ENCODE measurements at regions not wholly inside any gene's neighbourhood (a gene's known extent, or its start where the extent isn't known, plus 50 kb on each side); places are given as distances from the start of the nearest gene placed in this dataset.
"Not testable (repeated sequence)": the region's sequence is repeated elsewhere in the genome, so short reads cannot be mapped to it uniquely, and the experiment has no call there.

GRCh38 chr2:89129440-89129839 lies 438.0 kb downstream of the RPIA start:
- DNase-seq; H3K9me3 Mint-ChIP-seq (ENCODE audit: low read depth); H3K36me3 Mint-ChIP-seq (ENCODE audit: low read depth); H3K4me3 Mint-ChIP-seq; H3K27me3 Mint-ChIP-seq; ATAC-seq; H3K4me1 Mint-ChIP-seq; POLR2A ChIA-PET; H3K27ac Mint-ChIP-seq; intact Hi-C loops (cut with DNase I, micrococcal nuclease); CTCF ChIA-PET: not testable (repeated sequence)

GRCh38 chr2:89130665-89131308 lies 439.3 kb downstream of the RPIA start:
- POLR2A ChIA-PET; H3K36me3 Mint-ChIP-seq (ENCODE audit: low read depth); CTCF ChIA-PET; ATAC-seq; H3K4me1 Mint-ChIP-seq; H3K9me3 Mint-ChIP-seq (ENCODE audit: low read depth); H3K27me3 Mint-ChIP-seq; intact Hi-C loops (cut with DNase I, micrococcal nuclease); H3K4me3 Mint-ChIP-seq; DNase-seq; H3K27ac Mint-ChIP-seq: not testable (repeated sequence)

GRCh38 chr2:89142959-89143358 lies 451.5 kb downstream of the RPIA start:
- H3K4me3 Mint-ChIP-seq; DNase-seq; POLR2A ChIA-PET; H3K9me3 Mint-ChIP-seq (ENCODE audit: low read depth); H3K4me1 Mint-ChIP-seq; H3K36me3 Mint-ChIP-seq (ENCODE audit: low read depth); intact Hi-C loops (cut with DNase I, micrococcal nuclease); H3K27me3 Mint-ChIP-seq; H3K27ac Mint-ChIP-seq; ATAC-seq; CTCF ChIA-PET: not testable (repeated sequence)

- CTCF ChIA-PET: not testable (repeated sequence)
Measured at GRCh38 chr2:89145342-89145741, 453.9 kb downstream of the RPIA start.

GRCh38 chr2:89148256-89148655 lies 456.8 kb downstream of the RPIA start:
- POLR2A ChIA-PET; DNase-seq; H3K9me3 Mint-ChIP-seq (ENCODE audit: low read depth); ATAC-seq; H3K27me3 Mint-ChIP-seq; H3K4me1 Mint-ChIP-seq; H3K36me3 Mint-ChIP-seq (ENCODE audit: low read depth); intact Hi-C loops (cut with DNase I, micrococcal nuclease); H3K27ac Mint-ChIP-seq; CTCF ChIA-PET; H3K4me3 Mint-ChIP-seq: not testable (repeated sequence)

More at GRCh38 chr2:89145342-89145741, 453.9 kb downstream of the RPIA start:
- DNase-seq; POLR2A ChIA-PET; H3K36me3 Mint-ChIP-seq (ENCODE audit: low read depth); H3K27ac Mint-ChIP-seq; ATAC-seq; H3K9me3 Mint-ChIP-seq (ENCODE audit: low read depth); H3K27me3 Mint-ChIP-seq; intact Hi-C loops (cut with DNase I, micrococcal nuclease); H3K4me1 Mint-ChIP-seq; H3K4me3 Mint-ChIP-seq: not testable (repeated sequence)

GRCh38 chr2:89151699-89152098 lies 460.2 kb downstream of the RPIA start:
- H3K36me3 Mint-ChIP-seq (ENCODE audit: low read depth); CTCF ChIA-PET; H3K27me3 Mint-ChIP-seq; H3K4me1 Mint-ChIP-seq; DNase-seq; H3K9me3 Mint-ChIP-seq (ENCODE audit: low read depth); H3K27ac Mint-ChIP-seq; H3K4me3 Mint-ChIP-seq; POLR2A ChIA-PET; ATAC-seq: not testable (repeated sequence)
- intact Hi-C loops (cut with DNase I, micrococcal nuclease): loop anchor here in 1 of 2 experiments (10.0 kb wide), 1 partner anchor 277 kb away; no protein-coding TSS in a partner anchor

GRCh38 chr2:89152501-89152900 lies 461.0 kb downstream of the RPIA start:
- POLR2A ChIA-PET; H3K4me1 Mint-ChIP-seq; H3K27me3 Mint-ChIP-seq; DNase-seq; H3K27ac Mint-ChIP-seq; H3K9me3 Mint-ChIP-seq (ENCODE audit: low read depth); H3K4me3 Mint-ChIP-seq; H3K36me3 Mint-ChIP-seq (ENCODE audit: low read depth); CTCF ChIA-PET; ATAC-seq: not testable (repeated sequence)
- intact Hi-C loops (cut with DNase I, micrococcal nuclease): loop anchor here in 1 of 2 experiments (10.0 kb wide), 1 partner anchor 278 kb away; no protein-coding TSS in a partner anchor

- POLR2A ChIA-PET; H3K4me1 Mint-ChIP-seq; DNase-seq; H3K9me3 Mint-ChIP-seq (ENCODE audit: low read depth); H3K27ac Mint-ChIP-seq; H3K36me3 Mint-ChIP-seq (ENCODE audit: low read depth); CTCF ChIA-PET; H3K27me3 Mint-ChIP-seq; ATAC-seq; H3K4me3 Mint-ChIP-seq: not testable (repeated sequence)
- intact Hi-C loops (cut with DNase I, micrococcal nuclease): loop anchor here in 1 of 2 experiments (10.0 kb wide), 1 partner anchor 278 kb away; no protein-coding TSS in a partner anchor
Measured at GRCh38 chr2:89153210-89153609, 461.7 kb downstream of the RPIA start.

- ATAC-seq; H3K27ac Mint-ChIP-seq; H3K9me3 Mint-ChIP-seq (ENCODE audit: low read depth); H3K4me3 Mint-ChIP-seq; H3K4me1 Mint-ChIP-seq; H3K27me3 Mint-ChIP-seq; CTCF ChIA-PET; POLR2A ChIA-PET; DNase-seq; H3K36me3 Mint-ChIP-seq (ENCODE audit: low read depth): not testable (repeated sequence)
- intact Hi-C loops (cut with DNase I, micrococcal nuclease): loop anchor here in 1 of 2 experiments (10.0 kb wide), 1 partner anchor 279 kb away; no protein-coding TSS in a partner anchor
Measured at GRCh38 chr2:89154247-89154682, 462.8 kb downstream of the RPIA start.

GRCh38 chr2:89160306-89160705 lies 468.8 kb downstream of the RPIA start:
- intact Hi-C loops (cut with DNase I, micrococcal nuclease); H3K4me1 Mint-ChIP-seq; H3K27me3 Mint-ChIP-seq; DNase-seq; H3K27ac Mint-ChIP-seq; ATAC-seq; H3K4me3 Mint-ChIP-seq; H3K36me3 Mint-ChIP-seq (ENCODE audit: low read depth); POLR2A ChIA-PET; H3K9me3 Mint-ChIP-seq (ENCODE audit: low read depth); CTCF ChIA-PET: not testable (repeated sequence)

GRCh38 chr2:89161626-89162025 lies 470.2 kb downstream of the RPIA start:
- H3K36me3 Mint-ChIP-seq (ENCODE audit: low read depth); intact Hi-C loops (cut with DNase I, micrococcal nuclease); CTCF ChIA-PET; H3K4me1 Mint-ChIP-seq; DNase-seq; POLR2A ChIA-PET; H3K27ac Mint-ChIP-seq; ATAC-seq; H3K27me3 Mint-ChIP-seq; H3K9me3 Mint-ChIP-seq (ENCODE audit: low read depth); H3K4me3 Mint-ChIP-seq: not testable (repeated sequence)

GRCh38 chr2:89170506-89171173 lies 479.2 kb downstream of the RPIA start:
- H3K27me3 Mint-ChIP-seq; CTCF ChIA-PET; ATAC-seq; H3K4me1 Mint-ChIP-seq; POLR2A ChIA-PET; DNase-seq; H3K27ac Mint-ChIP-seq; H3K9me3 Mint-ChIP-seq (ENCODE audit: low read depth); H3K36me3 Mint-ChIP-seq (ENCODE audit: low read depth); H3K4me3 Mint-ChIP-seq; intact Hi-C loops (cut with DNase I, micrococcal nuclease): not testable (repeated sequence)

Measured in activated CD4-positive, alpha-beta T cell treated with anti-CD3 and anti-CD28 coated beads for 36 hours (primary cell).